K562 (cell line): ENCODE measurements at regions not wholly inside any gene's neighbourhood (a gene's known extent, or its start where the extent isn't known, plus 50 kb on each side); places are given as distances from the start of the nearest gene placed in this dataset.
A peak's percentile ranks its signal among the peaks of the same experiment; 100 is the strongest.

Source experiments
- ARHGAP35 ChIP-seq: fragments of 450-650 bp; IDR thresholded peaks from 2 replicates; pipeline ENCODE4 v1.6.1; 2018; ENCODE audit not compliant: partially characterized antibody
- ARNT ChIP-seq, 2 experiments: fragments of 450-650 bp; IDR thresholded peaks; 2 replicates each; pipeline ENCODE4 v1.6.1; 2016; ENCODE audit warnings: mild to moderate bottlenecking in 1 of 2
- ATF3 ChIP-seq, 2 experiments: fragments of 450-650 bp in 1 of 2; sonication (generic) in 1 of 2; formaldehyde crosslinking in 1 of 2; IDR thresholded peaks in 1 of 2; conservative IDR thresholded peaks in 1 of 2; 2 replicates each; pipeline versions ENCODE4 v1.6.1 to v1.8.1; 2016 to 2023; ENCODE audit warnings: mild to moderate bottlenecking in 2 of 2, moderate library complexity in 2 of 2, inconsistent platforms in 1 of 2, missing genetic modification reagents in 1 of 2
- DNMT1 ChIP-seq: fragments of 450-650 bp; IDR thresholded peaks from 2 replicates; pipeline ENCODE4 v1.6.1; 2016; ENCODE audit warnings: antibody characterized with exemption, mild to moderate bottlenecking
- EGR1 ChIP-seq: fragments of 450-650 bp; conservative IDR thresholded peaks from 2 replicates; pipeline ENCODE4 v1.6.1; 2017; ENCODE audit warnings: mild to moderate bottlenecking
- EWSR1 ChIP-seq: fragments of 450-650 bp; IDR thresholded peaks from 2 replicates; pipeline ENCODE4 v1.6.1; 2018; ENCODE audit warnings: borderline replicate concordance, mild to moderate bottlenecking, low read depth, moderate library complexity; ENCODE audit not compliant: partially characterized antibody
- HDAC8 ChIP-seq: fragments of 450-650 bp; IDR thresholded peaks from 2 replicates; pipeline ENCODE4 v1.6.1; 2016; ENCODE audit warnings: mild to moderate bottlenecking, missing genetic modification characterization, moderate library complexity, missing compliant biosample characterization
- HNRNPH1 ChIP-seq: fragments of 200-400 bp; formaldehyde crosslinking; optimal IDR thresholded peaks from 2 replicates; pipeline ENCODE3; 2017; ENCODE audit warnings: low read depth, mild to moderate bottlenecking, low read length, moderate library complexity
- KAT2B ChIP-seq: IDR thresholded peaks from one replicate; pipeline ENCODE4 v1.6.1; 2012; ENCODE audit warnings: low read depth, mild to moderate bottlenecking, control low read depth, inconsistent platforms, low read length, moderate library complexity
- KLF1 ChIP-seq: fragments of 450-650 bp; IDR thresholded peaks from 2 replicates; pipeline ENCODE4 v1.6.1; 2016; ENCODE audit warnings: missing genetic modification characterization, missing compliant biosample characterization
- LCOR ChIP-seq: sonication (generic); formaldehyde crosslinking; IDR thresholded peaks from 2 replicates; pipeline ENCODE4 v1.8.0; 2022; ENCODE audit warnings: mild to moderate bottlenecking, missing genetic modification reagents
- MBD2 ChIP-seq: sonication (generic); IDR thresholded peaks from 2 replicates; pipeline ENCODE4 v1.6.1; 2016; ENCODE audit warnings: low read depth, borderline replicate concordance
- PHTF2 ChIP-seq: fragments of 250-450 bp; sonication (Bioruptor Pico); IDR thresholded peaks from 2 replicates; pipeline ENCODE4 v1.5.0; 2021; ENCODE audit warnings: mild to moderate bottlenecking
- RAD21 ChIP-seq, 2 experiments: fragments of 250-450 bp in 1 of 2; fragments of 450-650 bp in 1 of 2; sonication (Bioruptor Pico) in 1 of 2; formaldehyde crosslinking in 1 of 2; IDR thresholded peaks in 1 of 2; conservative IDR thresholded peaks in 1 of 2; 2 replicates each; pipeline versions ENCODE4 v1.4.0 to v1.8.0; 2020 to 2022; ENCODE audit warnings: mild to moderate bottlenecking in 2 of 2, moderate library complexity in 1 of 2
- SAFB ChIP-seq: fragments of 200-400 bp; formaldehyde crosslinking; IDR thresholded peaks from 2 replicates; pipeline ENCODE4 v1.6.1; 2017; ENCODE audit warnings: low read depth, low read length, borderline replicate concordance
- SIN3B ChIP-seq: fragments of 450-650 bp; IDR thresholded peaks from 2 replicates; pipeline ENCODE4 v1.6.1; 2017; ENCODE audit warnings: low read depth, mild to moderate bottlenecking, moderate library complexity
- SUPT5H ChIP-seq: fragments of 450-650 bp; IDR thresholded peaks from 2 replicates; pipeline ENCODE4 v1.6.1; 2016
- TFAM ChIP-seq: fragments of 250-450 bp; sonication (Bioruptor Pico); conservative IDR thresholded peaks from 2 replicates; pipeline ENCODE4 v1.5.0; 2021; ENCODE audit warnings: mild to moderate bottlenecking, moderate library complexity
- TRIM25 ChIP-seq: fragments of 450-650 bp; IDR thresholded peaks from 2 replicates; pipeline ENCODE4 v1.7.0; 2016; ENCODE audit warnings: borderline replicate concordance
- XRCC4 ChIP-seq: IDR thresholded peaks from one replicate; pipeline ENCODE4 v1.6.1; 2011; ENCODE audit not compliant: insufficient read depth, insufficient read length; ENCODE audit errors: extremely low read depth
- ZFPM2 ChIP-seq: fragments of 250-450 bp; sonication (Bioruptor Pico); IDR thresholded peaks from 2 replicates; pipeline ENCODE4 v1.5.1; 2022; ENCODE audit warnings: mild to moderate bottlenecking
- ZNF174 ChIP-seq: fragments of 250-450 bp; sonication (Bioruptor Pico); IDR thresholded peaks from 2 replicates; pipeline ENCODE4 v1.4.0; 2020; ENCODE audit warnings: mild to moderate bottlenecking
- ZNF232 ChIP-seq: sonication (generic); formaldehyde crosslinking; IDR thresholded peaks from 2 replicates; pipeline ENCODE4 v1.8.0; 2022; ENCODE audit warnings: mild to moderate bottlenecking, missing genetic modification reagents
- ZNF507 ChIP-seq: conservative IDR thresholded peaks from 2 replicates; pipeline ENCODE4 v1.6.1; 2017; ENCODE audit warnings: missing genetic modification characterization, missing compliant biosample characterization
- ZNF778 ChIP-seq: fragments of 450-650 bp; formaldehyde crosslinking; IDR thresholded peaks from 2 replicates; pipeline ENCODE4 v1.4.0; 2020; ENCODE audit warnings: mild to moderate bottlenecking, moderate library complexity
- TF ChIP-seq, protein P1 (sequence below): fragments of 250-450 bp; sonication (Bioruptor Pico); IDR thresholded peaks from 2 replicates; pipeline ENCODE4 v1.5.0; 2021

GRCh38 chr2:64212801-64213321, 68.6 kb upstream of the PELI1 start (continued):
- TF ChIP-seq LCOR (no peak), PHTF2 (CRISPR knock-in tag) (no peak), HNRNPH1 (no peak), XRCC4 (no peak), ZNF174 (no peak), ARNT (IDR thresholded peaks at IDR 0.05) (no peak), ARHGAP35 (no peak), ZFPM2 (CRISPR knock-in tag) (no peak), TFAM (no peak), HDAC8 (tag) (no peak), SUPT5H (no peak), ZNF507 (no peak), EWSR1 (no peak), ZNF232 (CRISPR knock-in tag) (no peak), EGR1 (no peak), SIN3B (no peak), KAT2B (no peak), MBD2 (no peak), KLF1 (tag) (no peak), ATF3 (IDR thresholded peaks at IDR 0.05) (peak; percentile 77), ATF3 (CRISPR knock-in tag; conservative IDR thresholded peaks at IDR 0.05) (no peak), SAFB (no peak), ZNF778 (no peak), RAD21 (CRISPR knock-in tag; conservative IDR thresholded peaks at IDR 0.05 in 1 of 2, IDR thresholded peaks at IDR 0.05 in 1 of 2) (peak in 1 of 2 experiments; percentile 26; a peak in 1 of 4 replicates), DNMT1 (no peak), TRIM25 (no peak)
- TF ChIP-seq, protein P1, sequence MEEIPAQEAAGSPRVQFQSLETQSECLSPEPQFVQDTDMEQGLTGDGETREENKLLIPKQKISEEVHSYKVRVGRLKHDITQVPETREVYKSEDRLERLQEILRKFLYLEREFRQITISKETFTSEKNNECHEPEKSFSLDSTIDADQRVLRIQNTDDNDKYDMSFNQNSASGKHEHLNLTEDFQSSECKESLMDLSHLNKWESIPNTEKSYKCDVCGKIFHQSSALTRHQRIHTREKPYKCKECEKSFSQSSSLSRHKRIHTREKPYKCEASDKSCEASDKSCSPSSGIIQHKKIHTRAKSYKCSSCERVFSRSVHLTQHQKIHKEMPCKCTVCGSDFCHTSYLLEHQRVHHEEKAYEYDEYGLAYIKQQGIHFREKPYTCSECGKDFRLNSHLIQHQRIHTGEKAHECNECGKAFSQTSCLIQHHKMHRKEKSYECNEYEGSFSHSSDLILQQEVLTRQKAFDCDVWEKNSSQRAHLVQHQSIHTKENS (CRISPR knock-in tag) = no peak
